DND-41 (cell line): ENCODE measurements at regions not wholly inside any gene's neighbourhood (a gene's known extent, or its start where the extent isn't known, plus 50 kb on each side); places are given as distances from the start of the nearest gene placed in this dataset.

Experiments
- ATAC-seq: fragments of 200-7000 bp; cut with Tn5 transposase; 3 replicates; pipeline ENCODE4 v1.9.1; 2021; ENCODE audit warnings: low read depth; ENCODE audit not compliant: insufficient read depth
- DNase-seq: peaks from one replicate; pipeline ENCODE4 v3.0.0-alpha.2; 2020
- H2AFZ ChIP-seq: 2 replicates; pipeline ENCODE4 v1.6.0; 2012; ENCODE audit warnings: low read depth, low read length
- H3K27ac ChIP-seq: 2 replicates; pipeline ENCODE4 v1.5.1; 2012; ENCODE audit warnings: low read length, inconsistent platforms
- H3K27me3 ChIP-seq: fragments of 200-600 bp; sonication (generic); 2 replicates; pipeline ENCODE4 v1.6.0; 2012; ENCODE audit warnings: low read length, mild to moderate bottlenecking, inconsistent platforms; ENCODE audit not compliant: insufficient read depth, poor library complexity
- H3K36me3 ChIP-seq: 2 replicates; pipeline ENCODE4 v1.5.1; 2012; ENCODE audit warnings: low read length, inconsistent platforms; ENCODE audit not compliant: insufficient read depth
- H3K4me1 ChIP-seq: 2 replicates; pipeline ENCODE4 v1.5.1; 2012; ENCODE audit warnings: mild to moderate bottlenecking, low read length; ENCODE audit not compliant: insufficient read depth
- H3K4me2 ChIP-seq: 2 replicates; pipeline ENCODE4 v1.6.0; 2012; ENCODE audit warnings: mild to moderate bottlenecking, moderate library complexity, low read length, inconsistent platforms; ENCODE audit not compliant: insufficient read depth
- H3K4me3 ChIP-seq, 2 experiments: fragments of 200-600 bp in 1 of 2; shearing (Covaris generic) in 1 of 2; 2 replicates each; pipeline ENCODE4 v1.5.1; 2012 to 2016; ENCODE audit warnings: inconsistent platforms in 2 of 2, low read length in 2 of 2, mild to moderate bottlenecking in 2 of 2, low read depth in 1 of 2, moderate library complexity in 1 of 2
- H3K79me2 ChIP-seq: 2 replicates; pipeline ENCODE4 v1.6.0; 2012; ENCODE audit warnings: low read length, inconsistent platforms; ENCODE audit not compliant: insufficient read depth
- H3K9ac ChIP-seq: 2 replicates; pipeline ENCODE4 v1.6.0; 2012; ENCODE audit warnings: low read depth, mild to moderate bottlenecking, inconsistent platforms, low read length, moderate library complexity
- H3K9me3 ChIP-seq: 2 replicates; pipeline ENCODE4 v1.5.1; 2012; ENCODE audit warnings: low read length, moderate library complexity, mild to moderate bottlenecking, inconsistent platforms; ENCODE audit not compliant: insufficient read depth, severe bottlenecking
- H4K20me1 ChIP-seq: 2 replicates; pipeline ENCODE4 v1.6.0; 2012; ENCODE audit warnings: low read length; ENCODE audit not compliant: insufficient read depth
- CTCF ChIP-seq: IDR thresholded peaks from 2 replicates; pipeline ENCODE4 v1.5.1; 2012; ENCODE audit warnings: borderline replicate concordance, low read length, moderate library complexity, mild to moderate bottlenecking; ENCODE audit not compliant: poor library complexity, severe bottlenecking; ENCODE audit errors: extremely low read depth
- EZH2 ChIP-seq: IDR thresholded peaks from 3 replicates; pipeline ENCODE4 v1.6.1; 2012; ENCODE audit warnings: borderline replicate concordance, low read depth, mild to moderate bottlenecking, moderate library complexity, low read length, inconsistent platforms; ENCODE audit not compliant: severe bottlenecking

- DNase-seq (no peak), ATAC-seq (no peak)
- H4K20me1 ChIP-seq: no peaks in the 10 kb centered on the region
- H3K4me1 ChIP-seq: no peaks in the 10 kb centered on the region
- H3K9ac ChIP-seq: no peak overlapping the region
- no peak overlapping the region for H2AFZ ChIP-seq
- no peak overlapping the region for H3K4me2 ChIP-seq
- no peak overlapping the region for H3K27ac ChIP-seq
- no peak overlapping the region for H3K4me3 ChIP-seq
- H3K27me3 ChIP-seq: no peaks in the 10 kb centered on the region
- no peaks in the 10 kb centered on the region for H3K9me3 ChIP-seq
- no peaks in the 10 kb centered on the region for H3K79me2 ChIP-seq
- no peaks in the 10 kb centered on the region for H3K36me3 ChIP-seq
- no peak for TF ChIP-seq EZH2
- TF ChIP-seq CTCF: no peak
Observed at GRCh38 chr14:29089849-29090248, 323.3 kb downstream of the FOXG1 start.

DNA sequence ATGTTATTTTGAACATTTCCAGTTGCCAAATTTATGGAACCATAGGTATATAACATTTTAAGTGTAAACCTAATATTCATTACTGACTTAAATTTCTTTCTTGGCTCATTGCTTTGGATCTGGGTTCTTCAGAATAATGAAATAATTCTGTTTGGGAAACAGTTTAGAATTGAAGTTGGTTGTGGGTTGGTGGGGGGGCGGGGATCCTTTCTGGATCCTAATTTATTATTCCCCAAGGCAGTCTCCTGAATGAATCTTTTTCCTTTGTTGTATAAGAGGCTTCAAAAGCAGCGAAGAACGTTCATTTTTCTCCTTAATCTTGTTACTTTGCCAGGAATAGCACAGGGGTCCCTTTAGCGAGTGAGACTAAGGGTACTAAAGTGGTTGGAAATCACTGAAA lies 325.5 kb downstream of the FOXG1 start:
- Histone ChIP-seq H3K9ac (no peak overlapping the region), H3K9me3 (no peaks in the 10 kb centered on the region), H3K4me1 (no peaks in the 10 kb centered on the region), H3K36me3 (no peaks in the 10 kb centered on the region), H2AFZ (no peak overlapping the region), H4K20me1 (no peaks in the 10 kb centered on the region), H3K4me2 (no peak overlapping the region), H3K79me2 (no peaks in the 10 kb centered on the region), H3K27ac (no peak overlapping the region), H3K4me3 (no peak overlapping the region), H3K27me3 (no peaks in the 10 kb centered on the region)
- no peak for DNase-seq
- no peak for ATAC-seq
- no peak for TF ChIP-seq CTCF
- no peak for TF ChIP-seq EZH2

DNA sequence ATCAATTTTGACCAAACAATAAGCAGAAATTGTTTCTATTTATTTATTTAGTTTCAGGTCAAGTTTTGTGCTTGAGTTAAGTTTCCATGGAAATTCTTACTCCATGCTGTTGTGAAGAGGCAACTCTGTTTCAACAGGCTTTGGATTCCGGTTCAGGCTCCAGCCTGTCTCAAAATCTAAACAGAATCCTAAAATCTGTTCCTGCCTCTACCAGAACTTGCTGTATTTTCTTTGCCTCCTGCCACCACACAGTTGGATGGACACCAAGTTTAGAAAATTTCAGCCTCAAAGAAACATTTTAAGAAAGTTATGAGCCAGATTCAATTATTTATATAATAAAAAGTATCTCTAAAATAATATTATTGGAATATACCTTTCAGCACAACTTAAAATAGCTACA lies 330.9 kb downstream of the FOXG1 start:
- ATAC-seq: no peak
- no peaks in the 10 kb centered on the region for H3K9me3 ChIP-seq
- TF ChIP-seq CTCF (no peak), EZH2 (no peak)

DNA sequence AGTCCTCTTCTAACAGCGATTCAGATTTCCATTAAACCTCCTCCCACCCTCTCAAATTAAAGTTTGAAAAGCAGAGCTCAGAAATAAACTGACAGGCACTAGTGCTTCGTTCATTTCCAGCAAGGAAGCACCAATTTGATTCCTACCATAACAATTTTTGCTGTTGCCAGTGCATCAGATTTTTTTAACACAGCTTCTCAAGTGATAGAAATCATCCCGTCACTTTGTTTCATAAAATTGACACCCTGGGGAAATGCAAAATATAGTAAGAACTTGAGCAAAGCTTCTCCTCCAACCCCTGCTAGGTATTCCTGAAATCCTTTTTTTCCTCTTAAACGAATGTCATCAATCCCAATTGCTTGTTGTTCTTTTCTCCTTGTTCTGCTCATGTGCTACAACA lies 332.1 kb downstream of the FOXG1 start:
- no peak overlapping the region for H3K9ac ChIP-seq
- H3K27ac ChIP-seq: no peak overlapping the region
- H3K4me2 ChIP-seq: no peak overlapping the region
- H3K4me1 ChIP-seq: no peaks in the 10 kb centered on the region
- no peaks in the 10 kb centered on the region for H4K20me1 ChIP-seq
- no peak for ATAC-seq
- no peak overlapping the region for H3K4me3 ChIP-seq
- H3K9me3 ChIP-seq: no peaks in the 10 kb centered on the region
- TF ChIP-seq EZH2 (no peak), CTCF (no peak)
- no peak for DNase-seq
- H2AFZ ChIP-seq: no peak overlapping the region
- no peaks in the 10 kb centered on the region for H3K36me3 ChIP-seq
- no peaks in the 10 kb centered on the region for H3K27me3 ChIP-seq
- no peaks in the 10 kb centered on the region for H3K79me2 ChIP-seq

More for the DNA sequence above, 330.9 kb downstream of the FOXG1 start:
- H3K4me3 ChIP-seq: no peak overlapping the region
- H3K27ac ChIP-seq: no peak overlapping the region
- no peaks in the 10 kb centered on the region for H4K20me1 ChIP-seq
- no peak overlapping the region for H2AFZ ChIP-seq
- H3K36me3 ChIP-seq: no peaks in the 10 kb centered on the region
- DNase-seq: no peak
- no peaks in the 10 kb centered on the region for H3K79me2 ChIP-seq
- no peaks in the 10 kb centered on the region for H3K27me3 ChIP-seq
- no peak overlapping the region for H3K4me2 ChIP-seq
- H3K4me1 ChIP-seq: no peaks in the 10 kb centered on the region
- no peak overlapping the region for H3K9ac ChIP-seq
